Uterus (tissue), 3 donors: ENCODE measurements at regions not wholly inside any gene's neighbourhood (a gene's known extent, or its start where the extent isn't known, plus 50 kb on each side); places are given as distances from the start of the nearest gene placed in this dataset.

Source experiments
- DNase-seq, 2 donors: peaks; one replicate each; pipeline ENCODE4 v3.0.0-alpha.2; 2019 to 2020
- H3K27ac ChIP-seq, 2 donors: fragments of 200-600 bp; sonication (generic); 1 replicate in 1 of 2; 2 replicates in 1 of 2; pipeline ENCODE4 v1.5.1; 2016 to 2018
- H3K27me3 ChIP-seq, 2 donors: fragments of 200-600 bp; sonication (generic); one replicate each; pipeline ENCODE4 v1.5.1; 2018 to 2019; ENCODE audit warnings: control low read depth in 1 of 2
- H3K36me3 ChIP-seq, 2 donors: fragments of 200-600 bp; sonication (generic); one replicate each; pipeline ENCODE4 v1.5.1; 2019; ENCODE audit warnings: control low read depth in 1 of 2
- H3K4me1 ChIP-seq, 2 donors: fragments of 200-600 bp; sonication (generic); one replicate each; pipeline ENCODE4 v1.5.1; 2018 to 2019; ENCODE audit warnings: control low read depth in 1 of 2
- H3K4me3 ChIP-seq, 2 donors: fragments of 200-600 bp; sonication (generic); 1 replicate in 1 of 2; 2 replicates in 1 of 2; pipeline ENCODE4 v1.5.1; 2018 to 2019; ENCODE audit warnings: mild to moderate bottlenecking in 1 of 2
- H3K9me3 ChIP-seq, 2 donors: fragments of 200-600 bp; sonication (generic); one replicate each; pipeline ENCODE4 v1.5.1; 2019; ENCODE audit warnings: control low read depth in 1 of 2
- CTCF ChIP-seq, 4 experiments: fragments of 200-600 bp in 2 of 4; fragments of 450-650 bp in 2 of 4; sonication (generic) in 2 of 4; IDR thresholded peaks; one replicate each; pipeline ENCODE4 v1.5.1; 2016 to 2019; ENCODE audit warnings: antibody characterized with exemption in 4 of 4, mild to moderate bottlenecking in 2 of 4, moderate library complexity in 1 of 4
- POLR2A ChIP-seq, 2 donors: fragments of 450-650 bp; IDR thresholded peaks; one replicate each; pipeline ENCODE4 v1.6.1; 2016; ENCODE audit warnings: antibody characterized with exemption in 2 of 2, mild to moderate bottlenecking in 1 of 2, moderate library complexity in 1 of 2
- intact Hi-C: fragments of 100-400 bp; cut with DNase I; formaldehyde crosslinking; loops from one replicate; pipeline ENCODE4 v1.15.1; 2023; ENCODE audit warnings: low total_unique reads
- donor health status: DM: yes; HTN: yes; CAD: no.

- intact Hi-C loops, result no loop called here
- H3K27ac ChIP-seq, result no peak overlapping the region
- DNase-seq, result no peak
- TF ChIP-seq POLR2A (IDR thresholded peaks at IDR 0.05), result no peak
- TF ChIP-seq CTCF (IDR thresholded peaks at IDR 0.05), result no peak
- no peaks in the 10 kb centered on the region for H3K36me3 ChIP-seq
- H3K4me3 ChIP-seq, result no peak overlapping the region
- no peaks in the 10 kb centered on the region for H3K9me3 ChIP-seq
- H3K4me1 ChIP-seq, result no peaks in the 10 kb centered on the region
- no peaks in the 10 kb centered on the region for H3K27me3 ChIP-seq
These were observed 375.1 kb downstream of the BMP4 start for GRCh38 chr14:53581504-53581903.

- H3K9me3 ChIP-seq, result no peaks in the 10 kb centered on the region
- no peak overlapping the region for H3K4me3 ChIP-seq
- no peak overlapping the region for H3K27ac ChIP-seq
- DNase-seq, result peak; percentile 17 to 28
- no peaks in the 10 kb centered on the region for H3K4me1 ChIP-seq
- no peaks in the 10 kb centered on the region for H3K36me3 ChIP-seq
- H3K27me3 ChIP-seq, result no peaks in the 10 kb centered on the region
- intact Hi-C loops, result no loop called here
- TF ChIP-seq CTCF (IDR thresholded peaks at IDR 0.05), result no peak
- no peak for TF ChIP-seq POLR2A (IDR thresholded peaks at IDR 0.05)
These were observed 384.8 kb downstream of the BMP4 start for GRCh38 chr14:53571641-53572328.

- Histone ChIP-seq H3K27ac (peak overlapping the region in 1 of 2 donors; percentile 28), H3K9me3 (no peaks in the 10 kb centered on the region), H3K4me3 (no peak overlapping the region), H3K36me3 (no peaks in the 10 kb centered on the region), H3K27me3 (no peaks in the 10 kb centered on the region), H3K4me1 (no peaks in the 10 kb centered on the region)
- intact Hi-C loops, result no loop called here
- DNase-seq, result no peak
- TF ChIP-seq CTCF (IDR thresholded peaks at IDR 0.05) (no peak), POLR2A (IDR thresholded peaks at IDR 0.05) (no peak)
These were observed 385.9 kb downstream of the BMP4 start for GRCh38 chr14:53570411-53571387.

- TF ChIP-seq POLR2A (IDR thresholded peaks at IDR 0.05) (no peak), CTCF (IDR thresholded peaks at IDR 0.05) (no peak)
- Histone ChIP-seq H3K27ac (peak overlapping the region in 1 of 2 donors; percentile 8), H3K36me3 (no peaks in the 10 kb centered on the region), H3K9me3 (no peaks in the 10 kb centered on the region), H3K27me3 (no peaks in the 10 kb centered on the region), H3K4me3 (no peak overlapping the region), H3K4me1 (no peaks in the 10 kb centered on the region)
- DNase-seq, result no peak
- intact Hi-C loops, result no loop called here
These were observed 387.2 kb downstream of the BMP4 start for GRCh38 chr14:53569446-53569845.

- Histone ChIP-seq H3K4me1 (no peaks in the 10 kb centered on the region), H3K36me3 (no peaks in the 10 kb centered on the region), H3K4me3 (no peak overlapping the region), H3K27me3 (no peaks in the 10 kb centered on the region), H3K27ac (no peak overlapping the region), H3K9me3 (no peaks in the 10 kb centered on the region)
- no peak for DNase-seq
- TF ChIP-seq CTCF (IDR thresholded peaks at IDR 0.05) (no peak), POLR2A (IDR thresholded peaks at IDR 0.05) (no peak)
- intact Hi-C loops, result no loop called here
These were observed 389.3 kb downstream of the BMP4 start for GRCh38 chr14:53567236-53567780.
